ENCODE measurements at regions not wholly inside any gene's neighbourhood (a gene's known extent, or its start where the extent isn't known, plus 50 kb on each side); places are given as distances from the start of the nearest gene placed in this dataset.

GRCh38 chr1:189131576-189131975 lies 1346.1 kb downstream of the BRINP3 start:
- TF ChIP-seq EZH2phosphoT487 (IDR thresholded peaks at IDR 0.05; ENCODE audit: insufficient read depth, low read depth) (no peak), EZH2 (IDR thresholded peaks at IDR 0.05; ENCODE audit: insufficient read depth, poor library complexity, severe bottlenecking) (no peak)
